Activated CD4-positive, CD25-positive, alpha-beta regulatory T cell treated with anti-CD3 and anti-CD28 coated beads, Interleukin-2, amount 50 U/mL, for 24 hours (primary cell): ENCODE measurements at regions not wholly inside any gene's neighbourhood (a gene's known extent, or its start where the extent isn't known, plus 50 kb on each side); places are given as distances from the start of the nearest gene placed in this dataset.

ENCODE experiments used
- ATAC-seq, 2 donors: fragments of 150-1000 bp; cut with Tn5 transposase; one replicate each; pipeline ENCODE4 v1.10.0; 2021; ENCODE audit warnings: mild to moderate bottlenecking in 1 of 2, moderate library complexity in 1 of 2

- ATAC-seq = no peak
These were observed 86.1 kb upstream of the CNOT2 start for GRCh38 chr12:70157099-70157498.

- no peak for ATAC-seq
These were observed 77.8 kb upstream of the CNOT2 start for GRCh38 chr12:70165450-70165849.

GRCh38 chr12:70176290-70176689, 66.9 kb upstream of the CNOT2 start:
- ATAC-seq = no peak

- no peak for ATAC-seq
These were observed 65.6 kb upstream of the CNOT2 start for GRCh38 chr12:70177631-70178030.

- ATAC-seq = no peak
These were observed 65.2 kb upstream of the CNOT2 start for GRCh38 chr12:70178038-70178437.

- ATAC-seq = no peak
These were observed 63.1 kb upstream of the CNOT2 start for GRCh38 chr12:70180130-70180529.

- no peak for ATAC-seq
These were observed 57.9 kb upstream of the CNOT2 start for GRCh38 chr12:70185301-70185700.

GRCh38 chr12:70186436-70186835, 56.8 kb upstream of the CNOT2 start:
- ATAC-seq = no peak

GRCh38 chr12:70190262-70191010, 52.8 kb upstream of the CNOT2 start:
- ATAC-seq = no peak
